ENCODE measurements at regions not wholly inside any gene's neighbourhood (a gene's known extent, or its start where the extent isn't known, plus 50 kb on each side); places are given as distances from the start of the nearest gene placed in this dataset.

DNA sequence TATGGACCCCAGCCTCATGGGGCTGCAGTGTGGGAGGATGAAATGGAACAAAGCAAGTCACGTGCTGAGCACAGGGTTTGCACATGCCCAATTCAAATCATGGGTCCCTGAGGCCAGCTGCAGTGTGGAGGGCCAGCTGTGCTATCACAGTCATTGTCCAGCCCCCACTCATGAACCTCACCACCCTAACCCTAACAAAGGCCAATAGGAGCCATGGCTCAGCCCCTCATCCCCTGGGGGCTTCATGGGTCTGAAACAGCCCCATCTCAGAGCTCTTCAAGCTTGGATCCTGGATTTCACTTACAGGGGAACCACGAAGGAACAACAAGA is 125.6 kb upstream of the MAFB start:
- Histone ChIP-seq H3K9me3 (no peaks in the 10 kb centered on the region), H3K4me3 (no peak overlapping the region), H3K4me1 (no peaks in the 10 kb centered on the region), H3K27me3 (no peaks in the 10 kb centered on the region), H3K27ac (no peak overlapping the region), H3K36me3 (no peaks in the 10 kb centered on the region)
- no peak for DNase-seq
- intact Hi-C loops (cut with DNase I): no loop called here
- TF ChIP-seq POLR2AphosphoS5 (IDR thresholded peaks at IDR 0.05): no peak
- 78 to 84% methylated on average over 2 of the region's 2 CpGs for WGBS, 2 donors

- no peak for DNase-seq
- 88 to 89% methylated on average over 9 of the region's 9 CpGs for WGBS, 2 donors
- H3K36me3 ChIP-seq: no peaks in the 10 kb centered on the region
- H3K27ac ChIP-seq: no peak overlapping the region
- H3K9me3 ChIP-seq: no peaks in the 10 kb centered on the region
- TF ChIP-seq, protein P1, sequence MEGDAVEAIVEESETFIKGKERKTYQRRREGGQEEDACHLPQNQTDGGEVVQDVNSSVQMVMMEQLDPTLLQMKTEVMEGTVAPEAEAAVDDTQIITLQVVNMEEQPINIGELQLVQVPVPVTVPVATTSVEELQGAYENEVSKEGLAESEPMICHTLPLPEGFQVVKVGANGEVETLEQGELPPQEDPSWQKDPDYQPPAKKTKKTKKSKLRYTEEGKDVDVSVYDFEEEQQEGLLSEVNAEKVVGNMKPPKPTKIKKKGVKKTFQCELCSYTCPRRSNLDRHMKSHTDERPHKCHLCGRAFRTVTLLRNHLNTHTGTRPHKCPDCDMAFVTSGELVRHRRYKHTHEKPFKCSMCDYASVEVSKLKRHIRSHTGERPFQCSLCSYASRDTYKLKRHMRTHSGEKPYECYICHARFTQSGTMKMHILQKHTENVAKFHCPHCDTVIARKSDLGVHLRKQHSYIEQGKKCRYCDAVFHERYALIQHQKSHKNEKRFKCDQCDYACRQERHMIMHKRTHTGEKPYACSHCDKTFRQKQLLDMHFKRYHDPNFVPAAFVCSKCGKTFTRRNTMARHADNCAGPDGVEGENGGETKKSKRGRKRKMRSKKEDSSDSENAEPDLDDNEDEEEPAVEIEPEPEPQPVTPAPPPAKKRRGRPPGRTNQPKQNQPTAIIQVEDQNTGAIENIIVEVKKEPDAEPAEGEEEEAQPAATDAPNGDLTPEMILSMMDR (IDR thresholded peaks at IDR 0.05): no peak
- TF ChIP-seq POLR2A (IDR thresholded peaks at IDR 0.05) (no peak), EP300 (IDR thresholded peaks at IDR 0.05) (no peak), POLR2AphosphoS5 (IDR thresholded peaks at IDR 0.05) (no peak)
- H3K4me3 ChIP-seq: no peak overlapping the region
- H3K27me3 ChIP-seq: no peaks in the 10 kb centered on the region
- H3K4me1 ChIP-seq: no peaks in the 10 kb centered on the region
- intact Hi-C loops (cut with DNase I): no loop called here
Measured at GRCh38 chr20:40815156-40816038, 126.4 kb upstream of the MAFB start.

DNA sequence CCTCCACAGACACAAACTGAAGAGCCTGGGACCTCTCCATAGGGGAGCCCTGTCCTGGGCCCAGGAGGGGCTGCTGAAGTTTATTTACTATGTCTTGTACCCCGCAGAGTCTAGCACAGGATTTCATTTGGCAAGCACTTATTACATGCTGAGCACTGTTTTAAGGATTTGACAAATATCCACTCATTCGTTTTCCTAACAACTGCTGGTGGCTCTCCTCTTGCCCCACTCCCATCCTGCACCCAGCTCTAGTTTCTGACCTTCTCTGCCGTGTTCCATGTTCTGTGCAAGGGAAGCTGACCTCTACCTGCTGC is 127.0 kb upstream of the MAFB start:
- DNase-seq: no peak
- H3K36me3 ChIP-seq: no peaks in the 10 kb centered on the region
- H3K27ac ChIP-seq: no peak overlapping the region
- WGBS, 2 donors: 88% methylated on average over 3 of the region's 3 CpGs
- no peaks in the 10 kb centered on the region for H3K4me1 ChIP-seq
- H3K4me3 ChIP-seq: no peak overlapping the region
- no peaks in the 10 kb centered on the region for H3K9me3 ChIP-seq
- intact Hi-C loops (cut with DNase I): no loop called here
- no peak for TF ChIP-seq EP300 (IDR thresholded peaks at IDR 0.05)
- TF ChIP-seq, protein P1 (IDR thresholded peaks at IDR 0.05): no peak
- no peak for TF ChIP-seq POLR2A (IDR thresholded peaks at IDR 0.05)
- TF ChIP-seq POLR2AphosphoS5 (IDR thresholded peaks at IDR 0.05): no peak
- H3K27me3 ChIP-seq: no peaks in the 10 kb centered on the region

- no peaks in the 10 kb centered on the region for H3K36me3 ChIP-seq
- H3K27me3 ChIP-seq: no peaks in the 10 kb centered on the region
- DNase-seq: no peak
- no peaks in the 10 kb centered on the region for H3K4me1 ChIP-seq
- H3K9me3 ChIP-seq: peaks cover 0 to 3% (median 0%) of the 10 kb centered on the region in 4 donors
- TF ChIP-seq POLR2A (IDR thresholded peaks at IDR 0.05) (no peak), POLR2AphosphoS5 (IDR thresholded peaks at IDR 0.05) (no peak), EP300 (IDR thresholded peaks at IDR 0.05) (no peak)
- TF ChIP-seq, protein P1 (IDR thresholded peaks at IDR 0.05): no peak
- WGBS, 2 donors: 92 to 96% methylated on average over 7 of the region's 7 CpGs
- H3K4me3 ChIP-seq: no peak overlapping the region
- intact Hi-C loops (cut with DNase I): no loop called here
- no peak overlapping the region for H3K27ac ChIP-seq
Measured at GRCh38 chr20:40821429-40821828, 132.4 kb upstream of the MAFB start.

GRCh38 chr20:40826699-40827098 is 137.7 kb upstream of the MAFB start:
- no peak overlapping the region for H3K4me3 ChIP-seq
- TF ChIP-seq, protein P1 (IDR thresholded peaks at IDR 0.05): no peak
- TF ChIP-seq POLR2A (IDR thresholded peaks at IDR 0.05): no peak
- TF ChIP-seq POLR2AphosphoS5 (IDR thresholded peaks at IDR 0.05): no peak
- no peak for TF ChIP-seq EP300 (IDR thresholded peaks at IDR 0.05)
- H3K4me1 ChIP-seq: no peaks in the 10 kb centered on the region
- no peaks in the 10 kb centered on the region for H3K36me3 ChIP-seq
- intact Hi-C loops (cut with DNase I): no loop called here
- no peak overlapping the region for H3K27ac ChIP-seq
- H3K9me3 ChIP-seq: peaks cover 0 to 3% (median 0%) of the 10 kb centered on the region in 4 donors
- no peak for DNase-seq
- no peaks in the 10 kb centered on the region for H3K27me3 ChIP-seq
